Chondrocyte (in vitro differentiated cells): ENCODE measurements at regions not wholly inside any gene's neighbourhood (a gene's known extent, or its start where the extent isn't known, plus 50 kb on each side); places are given as distances from the start of the nearest gene placed in this dataset.

Experiments
- DNase-seq: peaks from one replicate; pipeline ENCODE4 v3.0.0; 2021; ENCODE audit warnings: mixed read lengths, low spot score
- H3K27ac Mint-ChIP-seq: one replicate; pipeline ENCODE4 v1.8.0; 2021; ENCODE audit warnings: mild to moderate bottlenecking, moderate library complexity, mixed read lengths; ENCODE audit not compliant: unreplicated experiment
- H3K27me3 Mint-ChIP-seq: 2 replicates; pipeline ENCODE4 v1.8.0; 2021; ENCODE audit warnings: low read depth, mixed read lengths
- H3K36me3 Mint-ChIP-seq: 2 replicates; pipeline ENCODE4 v1.8.0; 2021; ENCODE audit warnings: low read depth, mixed read lengths
- H3K4me1 Mint-ChIP-seq: 2 replicates; pipeline ENCODE4 v1.8.0; 2021; ENCODE audit warnings: low read depth, mild to moderate bottlenecking, mixed read lengths
- H3K4me3 Mint-ChIP-seq: one replicate; pipeline ENCODE4 v1.8.0; 2021; ENCODE audit warnings: mild to moderate bottlenecking, moderate library complexity, mixed read lengths; ENCODE audit not compliant: unreplicated experiment
- H3K9me3 Mint-ChIP-seq: 2 replicates; pipeline ENCODE4 v1.8.0; 2021; ENCODE audit warnings: low read depth, mixed read lengths
- TF ChIP-seq, protein P1 (sequence below): fragments of 200-600 bp; sonication (generic); IDR thresholded peaks from 2 replicates; pipeline ENCODE4 v1.5.0; 2021; ENCODE audit warnings: antibody characterized with exemption, mild to moderate bottlenecking, moderate library complexity

DNA sequence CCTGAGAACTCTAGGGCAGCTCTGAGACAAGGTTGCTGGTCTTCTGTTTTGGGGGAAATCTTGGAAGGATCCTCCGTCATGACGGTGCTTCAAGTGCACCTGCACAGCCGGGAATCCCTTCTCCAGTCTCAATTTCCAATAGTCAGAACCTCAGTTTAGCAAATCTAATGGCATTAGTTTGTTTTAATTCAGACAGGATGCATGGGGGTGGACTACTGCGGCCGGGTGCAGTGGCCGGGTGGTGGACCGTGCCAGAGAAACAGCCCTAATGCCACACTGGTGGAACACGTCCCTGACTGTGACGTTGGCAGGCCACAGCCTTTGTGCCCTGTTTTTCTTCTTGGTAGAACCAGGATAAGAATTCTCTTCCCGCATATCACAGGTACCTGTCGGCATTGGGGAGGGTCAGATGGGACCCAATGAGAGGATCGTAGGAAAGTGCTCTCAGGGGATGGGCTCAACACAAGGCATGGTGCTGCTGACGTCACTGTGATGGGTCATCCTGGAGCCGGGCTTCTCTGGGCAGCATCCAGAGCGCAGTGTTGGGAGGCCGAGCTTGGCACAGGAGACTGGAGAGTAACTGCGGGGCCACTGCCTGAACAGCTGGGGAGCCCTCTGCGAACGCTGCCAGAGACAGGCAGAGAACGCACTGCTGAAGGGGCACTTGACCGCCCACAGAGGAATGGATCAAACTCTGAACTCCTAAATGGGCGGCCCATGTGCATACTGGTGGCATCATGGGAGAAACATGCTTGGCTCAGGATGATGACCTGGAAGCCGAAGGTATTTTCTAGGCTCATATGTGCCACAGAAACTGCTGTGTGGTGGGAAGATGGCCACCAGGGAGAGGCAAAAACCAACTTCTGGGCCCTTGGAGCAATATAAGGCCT is 313.8 kb upstream of the SHH start:
- no peak for DNase-seq
- Mint-ChIP-seq H3K27ac (no peak overlapping the region), H3K4me3 (no peak overlapping the region), H3K27me3 (no peaks in the 10 kb centered on the region), H3K36me3 (no peaks in the 10 kb centered on the region), H3K9me3 (no peaks in the 10 kb centered on the region), H3K4me1 (no peaks in the 10 kb centered on the region)
- TF ChIP-seq, protein P1, sequence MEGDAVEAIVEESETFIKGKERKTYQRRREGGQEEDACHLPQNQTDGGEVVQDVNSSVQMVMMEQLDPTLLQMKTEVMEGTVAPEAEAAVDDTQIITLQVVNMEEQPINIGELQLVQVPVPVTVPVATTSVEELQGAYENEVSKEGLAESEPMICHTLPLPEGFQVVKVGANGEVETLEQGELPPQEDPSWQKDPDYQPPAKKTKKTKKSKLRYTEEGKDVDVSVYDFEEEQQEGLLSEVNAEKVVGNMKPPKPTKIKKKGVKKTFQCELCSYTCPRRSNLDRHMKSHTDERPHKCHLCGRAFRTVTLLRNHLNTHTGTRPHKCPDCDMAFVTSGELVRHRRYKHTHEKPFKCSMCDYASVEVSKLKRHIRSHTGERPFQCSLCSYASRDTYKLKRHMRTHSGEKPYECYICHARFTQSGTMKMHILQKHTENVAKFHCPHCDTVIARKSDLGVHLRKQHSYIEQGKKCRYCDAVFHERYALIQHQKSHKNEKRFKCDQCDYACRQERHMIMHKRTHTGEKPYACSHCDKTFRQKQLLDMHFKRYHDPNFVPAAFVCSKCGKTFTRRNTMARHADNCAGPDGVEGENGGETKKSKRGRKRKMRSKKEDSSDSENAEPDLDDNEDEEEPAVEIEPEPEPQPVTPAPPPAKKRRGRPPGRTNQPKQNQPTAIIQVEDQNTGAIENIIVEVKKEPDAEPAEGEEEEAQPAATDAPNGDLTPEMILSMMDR, result no peak

DNA sequence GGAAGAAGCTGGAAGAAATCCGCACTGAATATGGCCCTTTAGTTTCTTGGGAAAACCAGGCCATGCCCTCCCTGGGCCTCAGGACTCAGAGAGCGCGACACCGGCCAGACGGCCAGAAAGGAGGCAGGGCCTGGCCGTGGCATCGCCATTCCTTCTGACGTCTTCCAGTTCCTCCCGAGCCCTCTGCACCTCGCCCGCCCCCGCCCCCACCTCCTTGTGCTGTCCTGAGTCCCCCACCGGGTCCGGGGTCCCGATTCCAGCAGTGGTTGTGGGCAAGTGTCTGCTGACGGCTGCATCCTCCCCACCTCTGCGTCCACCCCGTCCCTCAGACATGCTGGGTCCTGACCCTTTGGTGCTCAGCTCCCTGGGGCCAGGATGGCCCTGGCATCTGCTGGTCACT is 312.1 kb upstream of the SHH start:
- no peak overlapping the region for H3K4me3 Mint-ChIP-seq
- H3K27me3 Mint-ChIP-seq, result no peaks in the 10 kb centered on the region
- no peak for DNase-seq
- no peaks in the 10 kb centered on the region for H3K36me3 Mint-ChIP-seq
- H3K4me1 Mint-ChIP-seq, result no peaks in the 10 kb centered on the region
- no peaks in the 10 kb centered on the region for H3K9me3 Mint-ChIP-seq
- H3K27ac Mint-ChIP-seq, result no peak overlapping the region
- TF ChIP-seq, protein P1, result no peak

DNA sequence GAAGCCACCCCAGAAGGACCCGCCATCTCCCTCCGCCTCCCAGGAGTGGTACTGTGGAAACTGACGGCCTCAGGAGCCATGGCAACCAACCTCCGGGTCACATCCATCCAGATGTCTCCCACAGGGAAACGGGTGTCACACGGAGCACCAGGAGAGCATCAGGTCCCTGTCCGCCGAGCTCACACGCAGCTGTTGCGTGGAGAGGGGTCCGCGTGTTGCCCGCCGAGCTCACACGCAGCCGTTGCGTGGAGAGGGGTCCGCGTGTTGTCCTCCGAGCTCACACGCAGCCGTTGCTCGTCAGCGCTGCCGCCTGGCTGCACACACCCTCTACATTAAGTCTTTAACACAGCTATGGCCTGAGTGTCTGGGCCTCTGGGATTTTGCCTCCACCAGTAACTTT is 311.1 kb upstream of the SHH start:
- Mint-ChIP-seq H3K4me1 (no peaks in the 10 kb centered on the region), H3K36me3 (no peaks in the 10 kb centered on the region), H3K4me3 (no peak overlapping the region), H3K27ac (no peak overlapping the region), H3K27me3 (no peaks in the 10 kb centered on the region), H3K9me3 (no peaks in the 10 kb centered on the region)
- TF ChIP-seq, protein P1, result no peak
- DNase-seq, result no peak

DNA sequence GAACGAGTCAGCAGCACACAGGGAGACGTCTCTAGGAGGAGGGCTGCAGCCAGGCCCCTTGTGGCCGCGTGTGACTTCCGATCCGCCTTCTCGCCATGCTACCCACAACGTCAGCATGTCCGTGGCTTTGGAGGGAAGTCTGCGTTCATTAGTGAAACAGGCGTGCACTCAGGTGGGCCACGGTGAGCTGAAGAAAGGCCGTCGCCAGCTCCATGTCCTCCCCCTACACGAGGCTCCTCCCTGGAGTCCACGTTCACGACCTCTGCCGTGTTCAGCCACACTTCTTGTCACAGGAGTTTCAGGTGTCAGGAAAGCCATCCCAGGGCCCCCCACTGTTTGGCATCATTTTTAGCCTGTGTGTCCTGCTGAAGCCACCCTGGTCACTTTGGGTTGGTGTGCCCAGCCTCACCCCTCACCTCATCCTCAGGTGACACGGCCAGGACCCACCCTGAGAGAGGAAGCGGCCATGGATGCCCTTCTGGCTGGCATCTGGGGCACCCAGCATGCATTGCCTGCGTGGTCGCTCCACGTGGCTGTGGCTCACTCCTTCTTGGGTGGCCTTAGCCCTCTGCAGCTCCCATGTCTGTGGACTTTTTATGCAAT is 310.6 kb upstream of the SHH start:
- Mint-ChIP-seq H3K9me3 (no peaks in the 10 kb centered on the region), H3K36me3 (no peaks in the 10 kb centered on the region), H3K4me1 (no peaks in the 10 kb centered on the region), H3K27ac (no peak overlapping the region), H3K4me3 (no peak overlapping the region), H3K27me3 (no peaks in the 10 kb centered on the region)
- no peak for DNase-seq
- TF ChIP-seq, protein P1, result no peak

DNA sequence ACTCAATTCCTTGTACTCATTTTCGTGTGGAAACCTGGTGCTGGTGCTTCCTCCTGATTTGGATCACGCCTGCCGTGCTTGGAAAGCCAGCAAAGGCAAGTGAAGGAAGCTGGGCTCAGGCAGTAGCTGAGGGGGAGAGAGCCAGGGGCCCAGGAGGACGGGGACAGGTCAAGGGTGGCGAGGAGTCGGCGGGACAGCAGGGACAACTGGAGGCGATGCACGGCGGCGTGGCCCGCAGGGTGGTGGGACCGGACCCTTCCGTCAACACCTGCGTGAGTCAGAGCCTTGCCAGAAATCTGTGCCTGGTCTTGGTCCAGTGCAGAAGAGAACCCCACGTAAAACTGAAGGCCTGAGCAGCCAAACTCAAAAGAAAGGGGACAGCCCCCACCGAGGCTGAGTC is 309.7 kb upstream of the SHH start:
- H3K36me3 Mint-ChIP-seq, result no peaks in the 10 kb centered on the region
- H3K4me1 Mint-ChIP-seq, result no peaks in the 10 kb centered on the region
- H3K27ac Mint-ChIP-seq, result no peak overlapping the region
- no peak overlapping the region for H3K4me3 Mint-ChIP-seq
- TF ChIP-seq, protein P1, result no peak
- DNase-seq, result no peak
- H3K9me3 Mint-ChIP-seq, result no peaks in the 10 kb centered on the region
- H3K27me3 Mint-ChIP-seq, result no peaks in the 10 kb centered on the region
